K562 (cell line): ENCODE measurements at regions not wholly inside any gene's neighbourhood (a gene's known extent, or its start where the extent isn't known, plus 50 kb on each side); places are given as distances from the start of the nearest gene placed in this dataset.
A peak's percentile ranks its signal among the peaks of the same experiment; 100 is the strongest.

Source experiments
- ATAC-seq: fragments of 200-7000 bp; cut with Tn5 transposase; 3 replicates; pipeline ENCODE4 v1.9.1; 2020; ENCODE audit warnings: moderate library complexity
- BruUV-seq: library from RNA; stranded (reverse); fragments of 400-500 nt; replicated peaks from 2 replicates; lab custom pipeline; 2021; lab: Mats Ljungman, UMichigan
- CTCF ChIA-PET: fragments of 300-600 bp; formaldehyde crosslinking; extraction: SDS; loops from one replicate; lab custom pipeline; 2021; ENCODE audit warnings: low intra/inter-chr PET ratio; lab: Yijun Ruan, JAX
- POLR2A ChIA-PET: fragments of 300-600, 350-650 bp; sonication (Branson Sonifier 250); formaldehyde crosslinking; extraction: SDS; loops from one replicate; lab custom pipeline; 2021; ENCODE audit warnings: antibody characterized with exemption, inconsistent platforms; lab: Yijun Ruan, JAX
- DNase-seq, 4 experiments: peaks; one replicate each; pipeline versions ENCODE4 v3.0.0 to v3.0.0-alpha.2; 2011 to 2018; ENCODE audit warnings: low spot score in 3 of 4, mixed read lengths in 3 of 4; ENCODE audit errors: extremely low read depth in 1 of 4
- FAIRE-seq: peaks from 2 replicates; lab custom pipeline; 2011; peaks lifted over from hg19 to GRCh38; lab: Jason Lieb, UNC
- H2AFZ ChIP-seq: 2 replicates; pipeline ENCODE4 v1.6.0; 2011; ENCODE audit warnings: low read depth, low read length, control low read depth, inconsistent platforms
- H3K27ac ChIP-seq: fragments of 200-600 bp; 3 replicates; pipeline ENCODE4 v1.8.0; 2011; ENCODE audit warnings: low read depth, mild to moderate bottlenecking, control low read depth, inconsistent platforms, low read length, moderate library complexity, mixed read lengths; ENCODE audit errors: extremely low read depth
- H3K27me3 ChIP-seq, 2 experiments: fragments of 300-600 bp in 1 of 2; 2 replicates in 1 of 2; 3 replicates in 1 of 2; pipeline versions ENCODE4 v1.6.0 to v1.8.0; 2011; ENCODE audit warnings: inconsistent platforms in 2 of 2, low read length in 2 of 2, mild to moderate bottlenecking in 1 of 2, mixed read lengths in 1 of 2, moderate library complexity in 1 of 2; ENCODE audit not compliant: control insufficient read depth in 2 of 2, insufficient read depth in 2 of 2
- H3K36me3 ChIP-seq: fragments of 300-600 bp; 3 replicates; pipeline ENCODE4 v1.8.0; 2011; ENCODE audit warnings: mild to moderate bottlenecking, low read length, inconsistent platforms; ENCODE audit not compliant: control insufficient read depth, insufficient read depth
- H3K4me1 ChIP-seq, 2 experiments: fragments of 200-600 bp in 1 of 2; replicated peaks in 1 of 2; 2 replicates in 1 of 2; 3 replicates in 1 of 2; pipeline versions ENCODE4 v1.5.1 to v1.8.0; 2011; ENCODE audit warnings: inconsistent platforms in 2 of 2, low read length in 2 of 2, mild to moderate bottlenecking in 1 of 2, mixed read lengths in 1 of 2, moderate library complexity in 1 of 2; ENCODE audit not compliant: control insufficient read depth in 2 of 2, insufficient read depth in 2 of 2
- H3K4me2 ChIP-seq: 2 replicates; pipeline ENCODE4 v1.6.1; 2011; ENCODE audit warnings: low read length, control low read depth, inconsistent platforms, mixed read lengths; ENCODE audit not compliant: insufficient read depth
- H3K4me3 ChIP-seq: fragments of 200-600 bp; sonication (generic), shearing (Covaris generic); 2 replicates; pipeline ENCODE4 v1.5.1; 2016; ENCODE audit warnings: control low read depth, inconsistent platforms
- H3K79me2 ChIP-seq: fragments of 200-600 bp; 3 replicates; pipeline ENCODE4 v1.8.0; 2011; ENCODE audit warnings: low read length, inconsistent platforms; ENCODE audit not compliant: control insufficient read depth, insufficient read depth
- H3K9ac ChIP-seq, 2 experiments: 2 replicates each; pipeline versions ENCODE4 v1.6.0 to v1.6.1; 2011; ENCODE audit warnings: low read depth in 2 of 2, low read length in 2 of 2, control low read depth in 1 of 2, inconsistent platforms in 1 of 2, mild to moderate bottlenecking in 1 of 2, mixed read lengths in 1 of 2; ENCODE audit not compliant: insufficient read depth in 1 of 2
- H3K9me1 ChIP-seq: one replicate; pipeline ENCODE4 v1.6.0; 2011; ENCODE audit warnings: inconsistent platforms, mild to moderate bottlenecking, low read length, moderate library complexity; ENCODE audit not compliant: control insufficient read depth, insufficient read depth
- H3K9me3 ChIP-seq: replicated peaks from 2 replicates; pipeline ENCODE4 v1.5.1; 2011; ENCODE audit warnings: low read depth, low read length, inconsistent platforms; ENCODE audit not compliant: control insufficient read depth, insufficient read depth
- H4K20me1 ChIP-seq: replicated peaks from 2 replicates; pipeline ENCODE4 v1.6.1; 2011; ENCODE audit warnings: low read length, inconsistent platforms, mixed read lengths; ENCODE audit not compliant: control insufficient read depth, insufficient read depth
- BHLHE40 ChIP-seq: IDR thresholded peaks from 2 replicates; pipeline ENCODE4 v1.6.1; 2011; ENCODE audit warnings: low read length, improper control_type of control experiment
- EP400 ChIP-seq: fragments of 450-650 bp; IDR thresholded peaks from 2 replicates; pipeline ENCODE4 v1.6.1; 2017; ENCODE audit warnings: antibody characterized with exemption, mild to moderate bottlenecking, moderate library complexity
- ILK ChIP-seq: fragments of 450-650 bp; IDR thresholded peaks from 2 replicates; pipeline ENCODE4 v1.6.1; 2016; ENCODE audit warnings: missing genetic modification characterization, low read depth, mild to moderate bottlenecking, missing compliant biosample characterization, moderate library complexity, borderline replicate concordance
- RAD21 ChIP-seq, 2 experiments: fragments of 250-450 bp in 1 of 2; fragments of 450-650 bp in 1 of 2; sonication (Bioruptor Pico) in 1 of 2; formaldehyde crosslinking in 1 of 2; IDR thresholded peaks in 1 of 2; conservative IDR thresholded peaks in 1 of 2; 2 replicates each; pipeline versions ENCODE4 v1.4.0 to v1.8.0; 2020 to 2022; ENCODE audit warnings: mild to moderate bottlenecking in 2 of 2, moderate library complexity in 1 of 2
- STAT5B ChIP-seq: fragments of 250-450 bp; sonication (Bioruptor Pico); IDR thresholded peaks from 2 replicates; pipeline ENCODE4 v1.8.0; 2021; ENCODE audit warnings: mild to moderate bottlenecking, inconsistent platforms
- WGBS: fragments of 100-300 bp; shearing (Covaris generic); methylation state at CpG from one replicate; pipeline ENCODE4 v1.1.6; 2016; ENCODE audit warnings: low coverage, mixed read lengths; ENCODE audit not compliant: insufficient coverage; ENCODE audit errors: missing lambda C conversion rate; 5-methylcytosine and 5-hydroxymethylcytosine counted together
- in situ Hi-C: fragments of 300-500 bp; cut with MboI; formaldehyde crosslinking; loops from 4 replicates; pipeline ENCODE4 v1.15.0; 2018; ENCODE audit warnings: inconsistent platforms, mixed read lengths
- intact Hi-C: fragments of 100-400 bp; cut with micrococcal nuclease; formaldehyde crosslinking; loops from 2 replicates; pipeline ENCODE4 v1.14.2; 2022
- TF ChIP-seq, protein P1 (sequence below): sonication (generic); formaldehyde crosslinking; IDR thresholded peaks from 2 replicates; pipeline ENCODE4 v1.8.0; 2022; ENCODE audit warnings: mild to moderate bottlenecking, missing genetic modification reagents
- TF ChIP-seq, protein P2 (sequence below): fragments of 250-450 bp; sonication (Bioruptor Pico); IDR thresholded peaks from 2 replicates; pipeline ENCODE4 v1.8.0; 2022; ENCODE audit warnings: moderate library complexity, mild to moderate bottlenecking, inconsistent platforms

DNA sequence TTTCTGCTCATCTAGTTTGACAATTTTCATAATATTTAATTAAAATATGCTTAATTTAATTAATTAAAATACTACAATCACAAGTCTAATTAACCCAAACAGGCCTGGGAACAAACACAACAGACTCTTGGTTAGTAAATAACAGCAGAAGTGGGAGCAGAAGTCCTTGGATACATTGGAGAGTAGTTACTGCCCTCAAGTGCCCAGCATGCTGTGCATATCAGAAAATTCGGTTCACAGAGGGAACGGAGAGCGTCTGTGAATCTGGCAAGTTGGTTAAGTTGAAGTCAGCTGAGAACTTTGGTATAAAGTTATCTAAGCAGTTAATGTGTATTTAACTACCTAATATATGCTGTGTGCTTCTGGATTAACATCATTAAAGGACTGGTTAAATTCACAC lies 87.0 kb upstream of the ATG10 start:
- Histone ChIP-seq H3K36me3 (no peaks in the 10 kb centered on the region), H3K4me2 (no peak overlapping the region), H3K27ac (no peak overlapping the region), H3K79me2 (no peaks in the 10 kb centered on the region), H2AFZ (0 out of 2 replicates have a peak overlapping the region, but pooled peaks have one; percentile 18), H3K9me1 (no peaks in the 10 kb centered on the region), H3K27me3 (no peaks in the 10 kb centered on the region; a peak in 1 of 5 replicates), H4K20me1 (no peaks in the 10 kb centered on the region), H3K4me3 (no peak overlapping the region), H3K9ac (no peak overlapping the region), H3K4me1 (no peaks in the 10 kb centered on the region), H3K9me3 (no peaks in the 10 kb centered on the region)
- POLR2A ChIA-PET = no interaction called here
- no TSS peak for BruUV-seq
- intact Hi-C loops (no loop called here), in situ Hi-C loops (no loop called here)
- CTCF ChIA-PET = interaction anchor here (0.7 kb wide), 1 partner anchor 932 kb away, joined by 4 read pairs; no protein-coding TSS in a partner anchor
- no peak for DNase-seq
- FAIRE-seq = peak; percentile 26
- TF ChIP-seq EP400 (no peak), ILK (tag) (no peak), BHLHE40 (no peak), STAT5B (CRISPR knock-in tag) (no peak), RAD21 (CRISPR knock-in tag; conservative IDR thresholded peaks at IDR 0.05 in 1 of 2, IDR thresholded peaks at IDR 0.05 in 1 of 2) (peak in 1 of 2 experiments; percentile 31; a peak in 2 of 4 replicates)
- TF ChIP-seq, protein P1, sequence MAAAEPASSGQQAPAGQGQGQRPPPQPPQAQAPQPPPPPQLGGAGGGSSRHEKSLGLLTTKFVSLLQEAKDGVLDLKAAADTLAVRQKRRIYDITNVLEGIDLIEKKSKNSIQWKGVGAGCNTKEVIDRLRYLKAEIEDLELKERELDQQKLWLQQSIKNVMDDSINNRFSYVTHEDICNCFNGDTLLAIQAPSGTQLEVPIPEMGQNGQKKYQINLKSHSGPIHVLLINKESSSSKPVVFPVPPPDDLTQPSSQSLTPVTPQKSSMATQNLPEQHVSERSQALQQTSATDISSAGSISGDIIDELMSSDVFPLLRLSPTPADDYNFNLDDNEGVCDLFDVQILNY (CRISPR knock-in tag) = no peak
- TF ChIP-seq, protein P2, sequence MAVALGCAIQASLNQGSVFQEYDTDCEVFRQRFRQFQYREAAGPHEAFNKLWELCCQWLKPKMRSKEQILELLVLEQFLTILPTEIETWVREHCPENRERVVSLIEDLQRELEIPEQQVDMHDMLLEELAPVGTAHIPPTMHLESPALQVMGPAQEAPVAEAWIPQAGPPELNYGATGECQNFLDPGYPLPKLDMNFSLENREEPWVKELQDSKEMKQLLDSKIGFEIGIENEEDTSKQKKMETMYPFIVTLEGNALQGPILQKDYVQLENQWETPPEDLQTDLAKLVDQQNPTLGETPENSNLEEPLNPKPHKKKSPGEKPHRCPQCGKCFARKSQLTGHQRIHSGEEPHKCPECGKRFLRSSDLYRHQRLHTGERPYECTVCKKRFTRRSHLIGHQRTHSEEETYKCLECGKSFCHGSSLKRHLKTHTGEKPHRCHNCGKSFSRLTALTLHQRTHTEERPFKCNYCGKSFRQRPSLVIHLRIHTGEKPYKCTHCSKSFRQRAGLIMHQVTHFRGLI (CRISPR knock-in tag) = no peak
- 0 out of 3 replicates have a peak, but pooled peaks have one; percentile 40 for ATAC-seq
- 70% methylated on average over 3 of the region's 3 CpGs for WGBS
